SH-SY5Y (cell line): ENCODE measurements at regions not wholly inside any gene's neighbourhood (a gene's known extent, or its start where the extent isn't known, plus 50 kb on each side); places are given as distances from the start of the nearest gene placed in this dataset.

Experiments used
- GATA2 ChIP-seq: IDR thresholded peaks from 2 replicates; pipeline ENCODE4 v1.6.1; 2011; ENCODE audit warnings: mild to moderate bottlenecking, low read depth, low read length
- GATA3 ChIP-seq: IDR thresholded peaks from 2 replicates; pipeline ENCODE4 v1.6.1; 2011; ENCODE audit warnings: low read depth, mild to moderate bottlenecking, low read length, moderate library complexity

GRCh38 chr3:106795553-106795952 lies 581.7 kb upstream of the CCDC54 start:
- no peak for TF ChIP-seq GATA2
- TF ChIP-seq GATA3, result no peak
